GM18526 (cell line): ENCODE measurements at regions not wholly inside any gene's neighbourhood (a gene's known extent, or its start where the extent isn't known, plus 50 kb on each side); places are given as distances from the start of the nearest gene placed in this dataset.

Source experiments
- POLR2A ChIP-seq: IDR thresholded peaks from 3 replicates; pipeline ENCODE4 v1.6.1; 2011; ENCODE audit not compliant: insufficient read length; ENCODE audit errors: extremely low read depth

DNA sequence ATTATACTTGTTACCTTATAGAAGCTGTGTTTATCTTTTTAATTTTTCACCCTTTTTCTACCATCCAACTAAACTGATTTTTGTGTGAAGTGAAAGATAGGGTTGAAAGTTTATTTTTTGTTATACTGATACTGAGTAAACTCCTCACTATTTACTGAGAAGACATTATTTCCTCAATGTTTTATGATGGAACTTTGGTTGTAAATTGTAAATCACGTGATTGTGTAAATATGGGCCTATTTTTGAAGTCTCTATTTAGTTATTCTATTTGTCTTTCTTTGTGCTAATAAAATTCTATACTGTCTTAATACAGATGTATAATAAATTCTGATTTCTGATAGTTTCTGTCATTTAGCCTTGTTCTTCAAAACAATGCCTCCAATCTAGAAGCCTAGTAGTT lies 697.2 kb upstream of the SLC8A1 start:
- no peak for TF ChIP-seq POLR2A

GRCh38 chr2:41151746-41152145 lies 699.9 kb upstream of the SLC8A1 start:
- no peak for TF ChIP-seq POLR2A

- no peak for TF ChIP-seq POLR2A
Measured at GRCh38 chr2:41152318-41152717, 700.4 kb upstream of the SLC8A1 start.

GRCh38 chr2:41160439-41160838 lies 708.5 kb upstream of the SLC8A1 start:
- no peak for TF ChIP-seq POLR2A

- no peak for TF ChIP-seq POLR2A
Measured at GRCh38 chr2:41167014-41167413, 715.1 kb upstream of the SLC8A1 start.

DNA sequence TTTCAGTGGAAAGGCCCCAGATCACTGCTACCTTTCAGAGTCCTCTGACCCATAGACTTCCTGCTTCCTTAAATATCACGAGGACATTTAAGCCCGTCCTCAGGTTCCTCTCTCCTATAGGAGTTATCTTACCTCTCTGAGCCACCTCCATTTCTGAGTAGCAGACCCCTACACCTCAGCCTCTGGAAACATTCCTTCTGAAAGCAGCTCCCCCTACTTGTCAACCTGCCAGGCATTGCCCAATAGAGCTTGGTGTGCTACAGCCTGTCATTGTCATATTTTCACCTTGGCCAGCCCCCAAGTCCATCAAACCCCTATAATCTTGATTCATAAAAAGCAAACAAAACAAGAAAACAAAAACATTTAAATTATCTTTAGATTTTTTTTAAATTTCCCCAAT lies 717.9 kb upstream of the SLC8A1 start:
- TF ChIP-seq POLR2A = no peak

DNA sequence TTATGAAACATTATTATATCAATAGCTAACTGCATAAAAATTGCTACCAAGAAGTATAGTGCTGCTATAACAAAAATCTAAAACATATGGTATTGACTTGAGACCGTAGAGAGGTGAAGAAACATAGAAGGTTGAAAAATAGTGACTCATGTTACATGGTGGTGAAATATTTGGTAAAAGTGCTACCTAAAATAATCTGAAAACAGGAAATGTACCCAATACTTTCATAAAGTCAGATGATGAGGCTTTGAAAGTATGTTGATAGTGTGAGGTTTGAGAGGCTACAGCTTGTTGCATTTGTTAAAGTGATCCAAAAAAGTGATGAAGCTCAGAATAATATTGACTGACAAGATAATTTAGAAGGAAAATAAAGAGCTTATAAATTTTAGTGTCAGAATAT lies 718.7 kb upstream of the SLC8A1 start:
- no peak for TF ChIP-seq POLR2A

DNA sequence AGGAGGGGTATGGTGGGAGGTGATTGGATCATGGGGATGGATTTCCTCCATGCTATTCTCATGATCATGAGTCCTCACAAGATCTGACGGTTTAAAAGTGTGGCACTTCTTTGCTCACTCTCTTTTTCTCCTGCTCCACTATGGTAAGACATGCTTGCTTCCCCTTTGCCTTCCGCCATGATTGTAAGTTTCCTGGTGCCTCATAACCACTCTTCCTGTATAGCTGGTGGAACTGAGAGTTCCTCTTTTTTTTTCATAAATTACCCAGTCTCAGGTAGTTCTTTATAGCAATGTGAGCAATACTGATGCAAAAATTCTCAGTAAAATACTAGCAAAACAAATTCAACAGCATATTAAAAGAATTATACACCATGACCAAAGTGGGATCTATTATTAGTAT lies 728.5 kb upstream of the SLC8A1 start:
- no peak for TF ChIP-seq POLR2A

DNA sequence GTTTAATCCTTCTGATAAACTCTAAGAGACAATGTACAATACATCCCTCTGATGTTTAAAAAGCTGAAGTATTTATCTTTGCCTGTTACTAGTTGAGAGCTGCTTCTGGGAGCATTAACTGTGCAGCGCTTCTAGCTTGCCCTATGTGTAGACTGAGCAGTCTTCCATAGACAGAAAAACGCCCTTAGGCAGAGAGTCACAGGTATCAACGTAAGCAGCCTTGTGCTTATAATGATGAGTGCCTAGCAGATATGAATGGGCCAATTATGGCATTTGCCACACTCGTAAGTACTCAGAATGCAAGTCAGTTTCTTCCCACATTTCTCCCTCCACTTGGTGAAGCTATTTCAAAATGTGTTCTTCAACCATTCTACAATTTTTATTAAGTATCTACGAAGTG lies 731.1 kb upstream of the SLC8A1 start:
- TF ChIP-seq POLR2A = no peak

DNA sequence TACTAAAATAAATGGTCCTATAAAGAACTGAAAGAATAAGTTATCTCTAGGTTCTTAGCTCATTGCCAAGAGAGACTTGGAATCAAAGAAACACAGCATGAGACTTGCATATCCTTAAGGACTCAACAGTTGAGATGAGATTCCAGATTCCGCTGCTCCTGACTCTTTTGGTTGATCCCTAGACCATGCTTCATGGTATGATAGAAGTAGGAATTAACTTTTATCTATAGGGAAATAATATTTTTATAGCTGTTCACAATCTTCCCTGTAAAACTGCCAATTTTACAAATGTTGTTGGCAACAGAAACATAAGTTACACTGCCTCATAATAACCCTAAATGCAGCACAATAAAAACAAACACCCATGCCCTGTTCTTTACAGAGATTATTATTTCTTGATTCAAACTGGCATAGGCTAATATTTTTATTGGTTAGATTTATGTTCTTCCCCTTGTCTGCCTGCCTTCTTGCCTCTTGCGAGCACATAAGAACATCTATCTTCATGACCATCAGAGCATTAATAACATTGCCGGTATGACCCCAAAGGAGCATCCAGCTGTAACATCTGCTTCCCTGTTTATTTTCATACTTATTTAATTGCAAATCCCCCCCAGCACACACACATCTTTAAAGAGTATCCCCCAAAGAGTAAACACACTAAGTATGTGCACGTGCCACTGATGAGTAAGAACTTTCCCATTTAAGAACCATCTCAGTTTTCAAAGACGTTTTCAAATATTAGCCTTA lies 735.7 kb upstream of the SLC8A1 start:
- TF ChIP-seq POLR2A = no peak

GRCh38 chr2:41194230-41194629 lies 742.3 kb upstream of the SLC8A1 start:
- TF ChIP-seq POLR2A = no peak

DNA sequence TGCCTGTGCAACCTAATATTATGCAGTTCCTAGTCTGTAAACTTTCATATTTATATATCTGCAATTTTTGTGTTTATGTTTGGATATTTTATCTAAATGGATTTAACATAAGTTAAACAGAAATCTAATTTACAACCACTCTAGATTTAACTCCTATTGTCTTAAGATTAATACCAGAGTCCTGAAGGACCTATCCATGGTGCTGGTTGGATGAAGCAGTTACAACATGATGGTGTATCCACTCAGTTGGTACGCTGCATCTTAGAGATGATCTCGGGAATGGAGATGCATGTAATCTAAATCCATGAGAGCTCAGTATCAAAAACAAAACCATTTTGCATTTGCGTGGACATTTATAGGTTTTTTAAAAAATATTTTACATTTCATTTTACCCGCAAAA lies 745.9 kb upstream of the SLC8A1 start:
- TF ChIP-seq POLR2A = no peak

DNA sequence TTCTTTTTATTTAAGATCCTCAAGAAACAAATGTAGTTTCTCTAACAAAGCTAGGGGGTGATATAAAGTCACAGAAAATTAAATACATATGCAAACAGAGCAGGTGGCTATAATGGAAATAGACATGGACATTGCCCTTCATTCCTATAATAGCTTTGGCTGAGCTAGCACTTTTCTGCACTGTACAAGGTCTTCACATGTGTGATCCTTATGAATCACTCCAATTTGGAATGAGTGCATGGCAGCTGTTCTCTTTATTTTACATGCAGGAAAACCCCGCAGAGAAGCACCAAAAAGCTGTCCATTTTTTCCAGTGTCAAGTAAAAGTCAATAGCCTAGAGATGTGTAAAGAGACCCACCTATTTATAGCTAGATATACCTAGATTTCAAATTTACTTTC lies 747.4 kb upstream of the SLC8A1 start:
- no peak for TF ChIP-seq POLR2A

GRCh38 chr2:41204315-41204714 lies 752.4 kb upstream of the SLC8A1 start:
- TF ChIP-seq POLR2A = no peak

DNA sequence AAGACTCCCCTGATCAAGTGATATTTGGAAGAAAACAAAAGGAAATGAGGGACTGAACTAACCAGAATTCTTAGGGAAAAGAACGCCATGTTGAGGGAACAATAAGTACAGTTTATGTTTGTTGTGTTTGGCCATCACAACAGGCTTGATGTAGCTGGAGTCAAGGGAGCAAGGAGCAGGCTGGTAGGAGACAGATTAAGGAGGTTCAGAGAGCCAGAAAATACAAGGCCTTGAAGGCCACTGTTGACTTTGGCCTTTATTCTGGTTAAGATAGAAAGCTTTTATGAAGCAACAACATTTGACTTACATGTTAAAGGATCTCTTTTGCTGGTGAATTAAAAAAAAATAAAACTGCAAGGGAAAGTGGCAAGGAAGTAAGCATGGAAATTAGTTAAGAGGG lies 754.1 kb upstream of the SLC8A1 start:
- no peak for TF ChIP-seq POLR2A

DNA sequence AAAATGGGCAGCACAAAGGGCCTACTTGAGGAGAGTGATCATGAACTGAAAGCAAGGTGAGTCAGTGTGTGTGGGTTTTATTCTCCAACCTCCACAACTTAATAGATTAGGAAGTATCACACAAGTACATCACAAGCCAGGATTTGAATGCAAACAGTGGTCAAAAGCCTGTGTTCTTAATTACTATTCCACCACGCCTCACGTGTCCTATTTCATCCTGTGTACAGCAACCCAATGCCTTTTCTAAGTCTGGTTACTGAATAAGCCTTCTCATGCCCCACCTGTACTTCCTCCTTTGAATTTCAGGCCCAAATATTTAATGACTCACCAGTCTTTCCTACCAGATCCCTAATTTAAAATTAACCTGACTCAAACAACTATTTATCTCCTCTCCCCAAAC lies 755.7 kb upstream of the SLC8A1 start:
- no peak for TF ChIP-seq POLR2A

- TF ChIP-seq POLR2A = no peak
Measured at GRCh38 chr2:41216978-41217377, 765.1 kb upstream of the SLC8A1 start.
